ENCODE measurements at regions not wholly inside any gene's neighbourhood (a gene's known extent, or its start where the extent isn't known, plus 50 kb on each side); places are given as distances from the start of the nearest gene placed in this dataset.

- no peak overlapping the region for H3K4me3 ChIP-seq (ENCODE audit: low read depth, low read length)
- TF ChIP-seq CTCF (IDR thresholded peaks at IDR 0.05; ENCODE audit: borderline replicate concordance, insufficient read depth, low read depth, low read length), result no peak
Measured at GRCh38 chr2:19505199-19506136, 147.0 kb upstream of the OSR1 start.

- no peak overlapping the region for H3K4me3 ChIP-seq (ENCODE audit: low read depth, low read length)
- no peak for TF ChIP-seq CTCF (IDR thresholded peaks at IDR 0.05; ENCODE audit: borderline replicate concordance, insufficient read depth, low read depth, low read length)
Measured at GRCh38 chr2:19504400-19505198, 146.2 kb upstream of the OSR1 start.

GRCh38 chr2:19503915-19504314, 145.5 kb upstream of the OSR1 start:
- H3K4me3 ChIP-seq (ENCODE audit: low read depth, low read length), result no peak overlapping the region
- TF ChIP-seq CTCF (IDR thresholded peaks at IDR 0.05; ENCODE audit: borderline replicate concordance, insufficient read depth, low read depth, low read length), result no peak

- no peak overlapping the region for H3K4me3 ChIP-seq (ENCODE audit: low read depth, low read length)
- no peak for TF ChIP-seq CTCF (IDR thresholded peaks at IDR 0.05; ENCODE audit: borderline replicate concordance, insufficient read depth, low read depth, low read length)
Measured at GRCh38 chr2:19503406-19503805, 145.0 kb upstream of the OSR1 start.

- no peak overlapping the region for H3K4me3 ChIP-seq (ENCODE audit: low read depth, low read length)
- TF ChIP-seq CTCF (IDR thresholded peaks at IDR 0.05; ENCODE audit: borderline replicate concordance, insufficient read depth, low read depth, low read length), result no peak
Measured at GRCh38 chr2:19500126-19500525, 141.7 kb upstream of the OSR1 start.

GRCh38 chr2:19496646-19497045, 138.2 kb upstream of the OSR1 start:
- no peak overlapping the region for H3K4me3 ChIP-seq (ENCODE audit: low read depth, low read length)
- no peak for TF ChIP-seq CTCF (IDR thresholded peaks at IDR 0.05; ENCODE audit: borderline replicate concordance, insufficient read depth, low read depth, low read length)
